ENCODE measurements at regions not wholly inside any gene's neighbourhood (a gene's known extent, or its start where the extent isn't known, plus 50 kb on each side); places are given as distances from the start of the nearest gene placed in this dataset.
"Not testable (repeated sequence)": the region's sequence is repeated elsewhere in the genome, so short reads cannot be mapped to it uniquely, and the experiment has no call there.

- DNase-seq (ENCODE audit: insufficient read length, low spot score) = no peak
- FAIRE-seq = no peak
- TF ChIP-seq CTCF (IDR thresholded peaks at IDR 0.05; ENCODE audit: insufficient read depth, missing control alignments) = no peak
Observed at GRCh38 chr13:66074018-66074615, 1156.0 kb downstream of the PCDH9 start.

GRCh38 chr13:66072097-66072496 lies 1158.0 kb downstream of the PCDH9 start:
- not testable (repeated sequence) for DNase-seq (ENCODE audit: insufficient read length, low spot score); FAIRE-seq

GRCh38 chr13:66071608-66072007 lies 1158.5 kb downstream of the PCDH9 start:
- FAIRE-seq (no peak), DNase-seq (ENCODE audit: insufficient read length, low spot score) (no peak)
- TF ChIP-seq CTCF (IDR thresholded peaks at IDR 0.05; ENCODE audit: insufficient read depth, missing control alignments) = no peak

GRCh38 chr13:66071029-66071428 lies 1159.1 kb downstream of the PCDH9 start:
- no peak for TF ChIP-seq CTCF (IDR thresholded peaks at IDR 0.05; ENCODE audit: insufficient read depth, missing control alignments)
- FAIRE-seq (no peak), DNase-seq (ENCODE audit: insufficient read length, low spot score) (no peak)

- FAIRE-seq = no peak
Observed at GRCh38 chr13:66069570-66069969, 1160.6 kb downstream of the PCDH9 start.

GRCh38 chr13:66068683-66069082 lies 1161.5 kb downstream of the PCDH9 start:
- no peak for DNase-seq (ENCODE audit: insufficient read length, low spot score)
- no peak for TF ChIP-seq CTCF (IDR thresholded peaks at IDR 0.05; ENCODE audit: insufficient read depth, missing control alignments)
- no peak for FAIRE-seq

More at GRCh38 chr13:66069570-66069969, 1160.6 kb downstream of the PCDH9 start:
- no peak for DNase-seq (ENCODE audit: insufficient read length, low spot score)
- TF ChIP-seq CTCF (IDR thresholded peaks at IDR 0.05; ENCODE audit: insufficient read depth, missing control alignments) = no peak

GRCh38 chr13:66048888-66049287 lies 1181.2 kb downstream of the PCDH9 start:
- DNase-seq (ENCODE audit: insufficient read length, low spot score) (no peak), FAIRE-seq (no peak)
- no peak for TF ChIP-seq CTCF (IDR thresholded peaks at IDR 0.05; ENCODE audit: insufficient read depth, missing control alignments)

GRCh38 chr13:66040506-66040905 lies 1189.6 kb downstream of the PCDH9 start:
- no peak for FAIRE-seq
- no peak for DNase-seq (ENCODE audit: insufficient read length, low spot score)
- no peak for TF ChIP-seq CTCF (IDR thresholded peaks at IDR 0.05; ENCODE audit: insufficient read depth, missing control alignments)
